ENCODE measurements at regions not wholly inside any gene's neighbourhood (a gene's known extent, or its start where the extent isn't known, plus 50 kb on each side); places are given as distances from the start of the nearest gene placed in this dataset.
"Not testable (repeated sequence)": the region's sequence is repeated elsewhere in the genome, so short reads cannot be mapped to it uniquely, and the experiment has no call there.

GRCh38 chr4:162497564-162498167, 333.9 kb upstream of the FSTL5 start:
- DNase-seq (ENCODE audit: low read depth): peak; percentile 36

GRCh38 chr4:162494935-162495334, 331.1 kb upstream of the FSTL5 start:
- DNase-seq (ENCODE audit: low read depth): no peak

- DNase-seq (ENCODE audit: low read depth): peak; percentile 73
Measured at GRCh38 chr4:162485486-162485885, 321.7 kb upstream of the FSTL5 start.

DNA sequence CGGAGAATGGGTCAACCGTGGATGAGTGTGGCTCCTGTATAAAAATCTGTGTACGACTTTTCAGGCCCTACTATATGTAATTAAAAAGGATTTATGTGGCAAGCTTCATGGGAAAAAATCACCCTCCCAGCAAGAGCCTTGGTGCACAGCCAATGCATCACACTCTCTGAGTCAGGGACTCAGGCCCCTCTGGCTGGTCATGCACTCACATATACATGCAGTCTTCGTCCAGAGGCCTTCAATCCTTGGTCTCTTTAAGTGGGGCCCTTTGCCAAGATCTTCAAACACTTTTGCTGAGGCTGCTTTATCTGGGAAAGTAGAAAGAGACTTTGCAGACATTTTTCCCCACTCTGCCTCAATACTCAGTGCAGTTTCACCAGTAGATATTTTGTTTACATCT, 311.4 kb upstream of the FSTL5 start:
- peak; percentile 8 for DNase-seq (ENCODE audit: low read depth)

GRCh38 chr4:162469977-162470376, 306.2 kb upstream of the FSTL5 start:
- no peak for DNase-seq (ENCODE audit: low read depth)

- not testable (repeated sequence) for DNase-seq (ENCODE audit: low read depth)
Measured at GRCh38 chr4:162465356-162465755, 301.6 kb upstream of the FSTL5 start.

GRCh38 chr4:162461952-162462351, 298.2 kb upstream of the FSTL5 start:
- DNase-seq (ENCODE audit: low read depth): peak; percentile 3

GRCh38 chr4:162458051-162458450, 294.3 kb upstream of the FSTL5 start:
- no peak for DNase-seq (ENCODE audit: low read depth)

GRCh38 chr4:162457071-162457865, 293.5 kb upstream of the FSTL5 start:
- DNase-seq (ENCODE audit: low read depth): no peak

GRCh38 chr4:162456106-162456505, 292.3 kb upstream of the FSTL5 start:
- DNase-seq (ENCODE audit: low read depth): no peak

- no peak for DNase-seq (ENCODE audit: low read depth)
Measured at GRCh38 chr4:162450531-162451035, 286.8 kb upstream of the FSTL5 start.

DNA sequence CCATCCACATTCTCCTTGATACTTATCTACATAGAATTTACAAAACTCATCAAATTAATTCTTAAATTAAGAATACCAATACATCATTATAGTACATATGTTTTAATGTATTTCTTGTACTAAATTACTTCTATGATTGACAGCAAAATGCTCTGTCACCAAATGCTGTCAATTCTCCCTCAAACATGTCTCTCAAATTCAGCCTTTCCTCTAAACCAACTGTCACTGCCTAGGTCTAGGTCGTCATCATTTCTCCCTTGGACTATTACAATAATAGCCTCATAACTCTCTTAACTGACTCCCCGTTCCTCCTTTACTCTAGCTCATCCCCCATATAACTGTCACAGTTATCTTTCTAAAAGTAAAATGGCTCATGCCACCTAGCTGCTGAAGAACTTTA, 279.7 kb upstream of the FSTL5 start:
- no peak for DNase-seq (ENCODE audit: low read depth)

DNA sequence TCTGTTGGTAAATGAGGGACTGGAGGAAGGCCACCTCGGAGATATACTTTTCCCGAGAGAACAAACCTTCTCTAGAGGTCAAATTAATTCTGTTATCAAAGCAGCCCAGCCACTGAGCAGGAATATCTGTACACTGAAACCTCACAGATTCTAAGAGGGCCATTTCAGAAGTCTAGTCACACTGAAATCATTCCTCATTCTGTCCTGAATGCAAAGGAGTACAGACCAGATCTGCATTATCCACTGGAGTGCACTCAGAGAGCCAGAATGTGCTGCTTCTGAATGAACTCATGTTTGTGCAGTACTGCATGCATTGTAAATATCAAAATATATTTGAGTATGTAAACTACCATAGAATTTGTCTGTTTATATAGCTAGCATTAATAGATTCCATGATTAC, 278.3 kb upstream of the FSTL5 start:
- no peak for DNase-seq (ENCODE audit: low read depth)

- no peak for DNase-seq (ENCODE audit: low read depth)
Measured at GRCh38 chr4:162422312-162422711, 258.5 kb upstream of the FSTL5 start.

- DNase-seq (ENCODE audit: low read depth): no peak
Measured at GRCh38 chr4:162410854-162411253, 247.1 kb upstream of the FSTL5 start.

DNA sequence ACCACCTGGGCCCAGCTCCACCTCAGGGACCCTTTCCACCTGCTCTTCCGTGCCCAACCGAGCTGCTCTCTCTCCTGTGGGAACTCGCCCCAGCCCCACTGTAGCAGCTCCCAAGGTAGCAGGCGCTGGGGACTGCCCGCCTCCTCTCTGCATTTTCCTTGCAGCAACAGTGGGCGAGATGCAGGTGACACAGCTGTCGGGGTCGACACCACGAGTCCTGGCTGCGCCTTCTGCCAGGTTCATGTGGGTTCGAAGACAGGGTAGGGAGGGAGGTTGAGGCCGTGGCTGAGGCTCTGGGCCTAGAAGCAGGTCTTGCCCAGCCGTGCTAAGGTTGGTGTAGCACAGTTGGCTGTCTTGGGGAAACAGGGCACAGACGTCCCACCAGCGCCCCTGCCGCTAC, 245.2 kb upstream of the FSTL5 start:
- no peak for DNase-seq (ENCODE audit: low read depth)

GRCh38 chr4:162408309-162408708, 244.5 kb upstream of the FSTL5 start:
- DNase-seq (ENCODE audit: low read depth): no peak

GRCh38 chr4:162406637-162407365, 243.0 kb upstream of the FSTL5 start:
- no peak for DNase-seq (ENCODE audit: low read depth)

- no peak for DNase-seq (ENCODE audit: low read depth)
Measured at GRCh38 chr4:162403932-162404331, 240.1 kb upstream of the FSTL5 start.

DNA sequence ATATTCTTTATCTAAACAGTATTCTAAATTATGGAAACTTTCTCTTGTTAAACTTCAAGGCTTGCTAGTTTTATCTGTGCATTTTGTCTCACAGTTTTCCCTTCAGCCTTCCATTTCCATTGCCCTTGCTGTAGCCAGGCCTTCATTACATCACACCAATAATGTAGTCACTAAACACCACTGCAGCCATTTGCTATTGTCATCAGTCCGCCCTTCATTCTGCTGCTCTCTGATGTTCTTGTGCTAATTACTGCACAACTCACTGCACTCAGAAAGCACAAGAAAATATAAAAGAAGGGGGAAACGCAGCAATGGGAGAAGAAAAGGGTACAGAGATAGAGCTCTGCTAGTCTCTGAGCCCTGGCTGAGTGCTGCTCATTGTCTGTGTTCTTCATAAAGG, 239.6 kb upstream of the FSTL5 start:
- no peak for DNase-seq (ENCODE audit: low read depth)

GRCh38 chr4:162401021-162401420, 237.2 kb upstream of the FSTL5 start:
- no peak for DNase-seq (ENCODE audit: low read depth)

DNA sequence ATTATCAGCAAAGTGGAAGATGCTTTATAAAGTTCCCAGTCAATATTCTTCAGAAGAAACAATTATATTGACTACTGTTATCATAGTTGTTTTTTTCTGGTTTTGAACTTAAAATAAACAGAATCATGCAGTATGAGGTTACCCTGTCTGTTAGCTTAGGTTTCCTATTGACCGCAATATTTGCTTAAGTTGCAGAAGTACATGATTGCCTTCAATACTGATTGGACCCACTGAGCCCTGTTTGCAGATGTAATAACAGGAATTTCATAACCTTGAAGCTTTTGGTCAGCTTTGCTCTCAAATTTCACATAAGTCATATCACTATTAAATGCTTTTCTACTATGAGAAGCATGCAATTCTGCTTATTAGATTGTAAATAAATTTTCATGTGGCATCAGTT, 229.1 kb upstream of the FSTL5 start:
- DNase-seq (ENCODE audit: low read depth): no peak

All from HT1080 (cell line).